Astrocyte of the cerebellum (primary cell): ENCODE measurements at regions not wholly inside any gene's neighbourhood (a gene's known extent, or its start where the extent isn't known, plus 50 kb on each side); places are given as distances from the start of the nearest gene placed in this dataset.

Experiments
- DNase-seq: peaks from one replicate; pipeline ENCODE4 v3.0.0-alpha.2; 2011; ENCODE audit warnings: low read depth
- H3K4me3 ChIP-seq: 2 replicates; pipeline ENCODE4 v1.5.1; 2011; ENCODE audit warnings: mild to moderate bottlenecking, low read depth, low read length, moderate library complexity
- CTCF ChIP-seq: IDR thresholded peaks from 2 replicates; pipeline ENCODE4 v1.5.1; 2012; ENCODE audit warnings: low read length, low read depth, moderate library complexity, mild to moderate bottlenecking; ENCODE audit errors: missing control alignments
- in situ Hi-C: cut with HindIII; loops from 2 replicates; pipeline ENCODE4 v1.10.0; 2017; ENCODE audit warnings: low sequenced_read_pairs

- TF ChIP-seq CTCF = no peak
- in situ Hi-C loops = no loop called here
- no peak overlapping the region for H3K4me3 ChIP-seq
- DNase-seq = no peak
Observed at GRCh38 chr18:43870626-43871025, 593.3 kb upstream of the SYT4 start.

GRCh38 chr18:43875511-43875910 is 598.2 kb upstream of the SYT4 start:
- in situ Hi-C loops = no loop called here

DNA sequence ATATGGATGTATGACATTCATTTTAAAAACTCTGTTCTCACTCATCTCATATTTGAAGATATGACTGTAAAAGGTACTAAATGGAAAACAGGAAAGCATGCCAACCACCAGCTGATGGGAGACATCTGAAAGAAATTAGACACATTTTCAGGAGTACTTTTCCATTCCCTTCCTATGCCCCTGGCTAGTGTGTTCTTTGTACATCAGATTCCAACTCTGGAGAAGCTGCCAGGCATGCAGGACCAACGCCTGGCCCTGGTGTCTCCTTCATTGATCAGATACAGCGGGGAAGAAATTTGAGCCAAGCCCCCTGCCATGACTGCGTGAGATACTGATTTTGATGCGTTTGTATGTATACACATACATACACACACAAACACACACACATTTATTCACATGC is 599.0 kb upstream of the SYT4 start:
- no peak for DNase-seq
- H3K4me3 ChIP-seq = no peak overlapping the region
- TF ChIP-seq CTCF = no peak
- in situ Hi-C loops = no loop called here

More at GRCh38 chr18:43875511-43875910, 598.2 kb upstream of the SYT4 start:
- DNase-seq = no peak
- H3K4me3 ChIP-seq = no peak overlapping the region
- no peak for TF ChIP-seq CTCF

DNA sequence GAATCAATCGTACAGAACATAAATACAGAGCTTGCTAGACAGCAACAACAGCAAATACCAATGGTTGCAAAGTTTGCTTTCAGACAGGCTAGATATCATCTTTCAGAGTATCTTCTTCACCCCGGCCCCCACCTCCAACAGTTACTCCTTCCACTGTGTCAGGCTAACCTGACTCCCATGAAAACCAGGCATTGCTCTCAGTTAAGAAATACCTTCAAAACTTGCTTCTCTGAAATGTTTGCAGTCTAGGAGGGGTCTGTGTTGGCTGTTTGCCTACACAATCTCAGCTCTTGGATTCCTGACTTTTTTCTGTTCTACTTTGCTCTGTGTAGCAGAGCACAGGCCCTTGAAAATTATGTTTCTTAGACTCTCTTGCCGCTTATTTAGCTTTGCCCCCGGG is 599.5 kb upstream of the SYT4 start:
- in situ Hi-C loops = no loop called here
- TF ChIP-seq CTCF = no peak
- DNase-seq = no peak
- no peak overlapping the region for H3K4me3 ChIP-seq

DNA sequence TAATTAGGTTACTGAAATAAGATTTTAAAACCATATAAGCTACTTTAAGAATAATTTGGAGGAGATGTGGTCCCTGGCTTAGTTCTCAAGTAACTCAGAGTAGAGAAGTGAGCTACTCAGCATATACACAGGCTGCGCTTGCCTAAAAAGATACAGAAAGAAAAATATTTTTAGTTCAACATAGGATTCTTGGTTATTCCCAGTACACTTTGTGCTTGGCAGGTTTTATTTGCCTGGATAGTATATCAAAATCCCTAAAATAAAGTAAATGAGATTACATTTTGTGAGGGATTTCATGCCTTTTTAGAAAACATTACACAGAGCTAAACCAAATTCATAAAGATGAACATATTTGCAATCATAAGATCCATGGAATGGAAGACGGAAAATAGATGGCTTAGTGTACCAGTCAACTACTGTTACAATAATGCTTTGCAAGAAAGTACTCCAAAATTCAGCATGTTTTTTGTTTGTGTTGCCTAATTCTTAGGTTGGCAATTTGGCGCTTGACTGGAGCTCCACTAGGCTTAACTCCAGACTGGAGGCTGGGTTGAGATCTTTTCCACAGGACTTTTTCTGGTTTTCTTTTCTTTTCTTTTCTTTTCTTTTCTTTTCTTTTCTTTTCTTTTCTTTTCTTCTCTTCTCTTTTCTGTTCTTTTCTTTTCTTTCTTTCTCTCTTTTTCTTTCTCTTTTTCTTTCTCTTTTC is 600.5 kb upstream of the SYT4 start:
- in situ Hi-C loops = no loop called here
- TF ChIP-seq CTCF = no peak
- DNase-seq = no peak
- H3K4me3 ChIP-seq = no peak overlapping the region

DNA sequence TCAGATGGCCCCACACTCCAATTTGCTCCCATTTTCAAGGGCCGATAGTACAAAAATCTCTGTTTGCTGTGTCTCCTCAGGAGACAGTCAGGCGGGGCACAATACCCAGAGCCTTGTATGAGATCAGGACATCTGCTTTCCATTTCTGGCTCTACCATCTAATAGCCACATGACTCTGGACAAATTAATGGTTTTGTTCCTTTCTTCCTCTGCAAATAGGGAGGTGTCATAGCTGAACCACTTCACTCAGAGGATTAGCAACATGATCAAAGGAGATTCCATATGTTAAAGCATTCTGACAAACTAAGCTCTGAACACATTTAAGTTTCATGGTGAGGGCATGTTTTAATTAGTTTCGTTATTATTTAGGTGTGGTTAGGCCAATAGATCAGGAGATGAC is 602.1 kb upstream of the SYT4 start:
- TF ChIP-seq CTCF = no peak
- H3K4me3 ChIP-seq = no peak overlapping the region
- no peak for DNase-seq
- in situ Hi-C loops = no loop called here
